Cardiac muscle cell (in vitro differentiated cells and primary cell): ENCODE measurements at regions not wholly inside any gene's neighbourhood (a gene's known extent, or its start where the extent isn't known, plus 50 kb on each side); places are given as distances from the start of the nearest gene placed in this dataset.
"Not testable (repeated sequence)": the region's sequence is repeated elsewhere in the genome, so short reads cannot be mapped to it uniquely, and the experiment has no call there.

Experiments used
- DNase-seq, 2 donors: peaks; one replicate each; pipeline versions ENCODE4 v3.0.0 to v3.0.0-alpha.2; 2010 to 2017; ENCODE audit warnings: low read depth in 1 of 2, low spot score in 1 of 2
- H3K27ac ChIP-seq: fragments of 200-600 bp; sonication (generic); 2 replicates; pipeline ENCODE4 v1.5.1; 2016
- H3K27me3 ChIP-seq: fragments of 200-600 bp; sonication (generic); 2 replicates; pipeline ENCODE4 v1.6.0; 2016; ENCODE audit warnings: control low read depth
- H3K36me3 ChIP-seq: fragments of 200-600 bp; sonication (generic); 2 replicates; pipeline ENCODE4 v1.5.1; 2016; ENCODE audit warnings: control low read depth
- H3K4me1 ChIP-seq: fragments of 200-600 bp; sonication (generic); 2 replicates; pipeline ENCODE4 v1.8.1; 2017; ENCODE audit warnings: low read depth, mild to moderate bottlenecking, mixed run types
- H3K4me3 ChIP-seq: fragments of 200-600 bp; sonication (generic); 2 replicates; pipeline ENCODE4 v1.5.1; 2016; ENCODE audit warnings: mild to moderate bottlenecking
- H3K9me3 ChIP-seq: fragments of 200-600 bp; sonication (generic); 2 replicates; pipeline ENCODE4 v1.5.1; 2017; ENCODE audit warnings: low read depth, mild to moderate bottlenecking, control low read depth
- CTCF ChIP-seq: IDR thresholded peaks from 2 replicates; pipeline ENCODE4 v1.5.1; 2012; ENCODE audit warnings: low read depth, mild to moderate bottlenecking, low read length

GRCh38 chr10:63684257-63684936 is 163.2 kb downstream of the REEP3 start:
- Histone ChIP-seq H3K4me1 (no peaks in the 10 kb centered on the region), H3K36me3 (no peaks in the 10 kb centered on the region), H3K4me3 (no peak overlapping the region), H3K9me3 (no peaks in the 10 kb centered on the region), H3K27ac (no peak overlapping the region), H3K27me3 (no peaks in the 10 kb centered on the region)
- no peak for DNase-seq
- no peak for TF ChIP-seq CTCF

- no peaks in the 10 kb centered on the region for H3K27me3 ChIP-seq
- no peak overlapping the region for H3K27ac ChIP-seq
- no peaks in the 10 kb centered on the region for H3K4me1 ChIP-seq
- DNase-seq = no peak
- H3K36me3 ChIP-seq = no peaks in the 10 kb centered on the region
- H3K4me3 ChIP-seq = no peak overlapping the region
- no peak for TF ChIP-seq CTCF
- H3K9me3 ChIP-seq = no peaks in the 10 kb centered on the region
Observed at GRCh38 chr10:63689768-63690167, 168.6 kb downstream of the REEP3 start.

GRCh38 chr10:63692220-63692896 is 171.2 kb downstream of the REEP3 start:
- peak in 1 of 2 donors; percentile 49 for DNase-seq
- no peak for TF ChIP-seq CTCF
- H3K36me3 ChIP-seq = no peaks in the 10 kb centered on the region
- H3K9me3 ChIP-seq = no peaks in the 10 kb centered on the region
- H3K27me3 ChIP-seq = no peaks in the 10 kb centered on the region
- H3K27ac ChIP-seq = no peak overlapping the region
- H3K4me1 ChIP-seq = no peaks in the 10 kb centered on the region
- H3K4me3 ChIP-seq = no peak overlapping the region

GRCh38 chr10:63693021-63693420 is 171.8 kb downstream of the REEP3 start:
- DNase-seq, H3K27ac ChIP-seq, H3K36me3 ChIP-seq, H3K9me3 ChIP-seq, H3K4me3 ChIP-seq, H3K27me3 ChIP-seq, H3K4me1 ChIP-seq: not testable (repeated sequence)

GRCh38 chr10:63696205-63696604 is 175.0 kb downstream of the REEP3 start:
- H3K9me3 ChIP-seq = no peaks in the 10 kb centered on the region
- no peak overlapping the region for H3K4me3 ChIP-seq
- TF ChIP-seq CTCF = no peak
- DNase-seq = no peak
- H3K36me3 ChIP-seq = no peaks in the 10 kb centered on the region
- H3K27ac ChIP-seq = no peak overlapping the region
- H3K4me1 ChIP-seq = peaks cover 6% of the 10 kb centered on the region
- no peaks in the 10 kb centered on the region for H3K27me3 ChIP-seq
